Muscle of back (tissue), 3 donors: ENCODE measurements at regions not wholly inside any gene's neighbourhood (a gene's known extent, or its start where the extent isn't known, plus 50 kb on each side); places are given as distances from the start of the nearest gene placed in this dataset.

Source experiments
- DNase-seq, 3 donors: peaks; one replicate each; pipeline versions ENCODE4 v3.0.0 to v3.0.0-alpha.2; 2013

DNA sequence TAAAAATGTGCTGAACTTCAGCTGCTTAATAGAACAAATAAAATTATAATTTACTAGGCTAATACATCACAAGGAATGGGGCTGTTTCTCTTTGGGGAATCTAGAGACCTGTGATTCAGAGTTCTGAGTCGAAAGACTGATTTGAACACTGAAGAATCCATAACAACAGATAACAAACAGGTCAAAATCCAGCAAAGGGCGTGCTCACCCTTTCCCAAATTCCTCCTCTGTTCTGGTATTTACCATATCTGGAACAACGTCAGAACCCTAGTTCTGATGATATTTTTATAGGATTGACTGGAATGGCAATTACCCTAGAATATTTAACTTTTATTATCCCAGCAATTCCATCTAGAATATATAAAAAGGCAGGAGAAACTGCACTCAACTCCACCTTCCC lies 66.0 kb upstream of the ITGA6 start:
- no peak for DNase-seq

DNA sequence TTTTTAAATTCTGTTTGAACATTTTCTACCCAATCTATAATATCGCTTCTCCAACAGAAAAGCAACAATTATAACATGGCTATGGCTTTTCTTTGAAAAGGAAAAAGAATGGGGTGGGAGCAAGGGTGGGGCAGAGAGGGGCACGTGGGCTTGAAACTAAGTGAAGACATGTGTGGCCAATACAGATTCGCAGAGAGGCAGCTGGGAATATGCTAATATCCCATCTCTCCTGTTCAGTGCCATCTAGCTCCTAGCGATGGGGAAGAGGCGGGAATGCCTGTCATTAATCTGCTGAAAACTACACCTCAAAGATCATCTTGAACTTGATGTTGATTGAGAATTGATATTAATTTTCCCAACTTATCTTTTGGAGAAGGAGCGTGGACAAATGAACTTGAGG lies 65.5 kb upstream of the ITGA6 start:
- no peak for DNase-seq

DNA sequence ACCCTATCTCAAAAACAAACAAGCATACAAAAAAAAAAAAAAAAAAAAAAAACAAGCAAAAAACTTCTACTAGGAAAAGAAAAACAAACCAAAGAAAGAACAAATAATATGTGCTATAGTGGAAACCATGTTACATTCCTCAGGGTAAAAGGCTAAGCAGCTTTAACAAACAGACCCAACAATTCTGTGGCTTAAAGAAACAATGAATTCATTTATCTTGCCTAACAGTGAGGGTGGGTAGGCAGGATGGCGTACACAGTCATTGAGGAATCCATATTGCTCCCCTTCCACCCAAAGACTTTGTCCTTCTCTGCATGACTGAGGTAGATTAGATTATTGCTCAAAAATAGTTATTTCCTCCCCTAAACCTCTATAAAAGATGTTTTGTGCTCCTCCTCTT lies 63.1 kb upstream of the ITGA6 start:
- DNase-seq = no peak

GRCh38 chr2:172366596-172367150 lies 60.7 kb upstream of the ITGA6 start:
- peak in 2 of 3 donors; percentile 37 to 58 for DNase-seq

GRCh38 chr2:172370821-172371455 lies 56.4 kb upstream of the ITGA6 start:
- no peak for DNase-seq

DNA sequence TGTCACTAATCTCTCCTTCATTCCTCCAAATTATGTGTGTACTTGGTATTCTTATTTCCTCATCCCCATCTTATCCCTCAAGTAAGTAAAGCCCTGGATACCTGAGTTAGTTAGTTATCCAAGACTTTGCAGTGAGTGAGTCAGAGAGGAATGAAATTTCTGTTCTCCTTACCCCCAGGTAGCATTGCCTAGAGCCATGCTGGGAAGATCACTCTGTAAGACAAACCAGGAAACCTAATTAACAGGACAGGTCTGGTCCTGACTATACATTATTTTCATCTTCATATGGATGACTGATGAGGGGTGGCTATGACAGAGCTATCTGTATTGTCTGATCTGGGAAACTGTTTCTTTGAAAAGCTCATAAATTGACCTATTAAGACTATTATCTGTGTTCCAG lies 55.0 kb upstream of the ITGA6 start:
- no peak for DNase-seq

DNA sequence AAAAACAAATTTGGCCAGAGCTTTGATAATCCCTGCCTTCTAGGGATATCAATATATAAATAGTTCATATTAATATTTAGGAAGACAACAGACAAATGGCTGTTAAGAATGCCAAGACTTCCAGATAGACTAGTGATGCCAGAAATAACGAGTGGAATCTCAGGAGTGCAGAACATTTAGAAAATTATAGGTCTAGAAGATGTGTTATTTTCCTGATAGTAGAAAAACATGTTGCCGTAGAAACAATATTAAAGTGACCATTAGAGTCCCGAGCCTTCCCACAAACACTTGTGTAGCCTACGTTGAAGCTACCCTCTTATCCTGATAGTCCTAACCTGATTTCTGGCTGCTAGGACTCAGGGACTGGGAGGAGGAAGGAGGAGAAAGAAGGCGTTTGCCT lies 54.3 kb upstream of the ITGA6 start:
- DNase-seq = no peak

- no peak for DNase-seq
Observed at GRCh38 chr2:172373766-172374165, 53.6 kb upstream of the ITGA6 start.

- no peak for DNase-seq
Observed at GRCh38 chr2:172374318-172375240, 52.8 kb upstream of the ITGA6 start.

DNA sequence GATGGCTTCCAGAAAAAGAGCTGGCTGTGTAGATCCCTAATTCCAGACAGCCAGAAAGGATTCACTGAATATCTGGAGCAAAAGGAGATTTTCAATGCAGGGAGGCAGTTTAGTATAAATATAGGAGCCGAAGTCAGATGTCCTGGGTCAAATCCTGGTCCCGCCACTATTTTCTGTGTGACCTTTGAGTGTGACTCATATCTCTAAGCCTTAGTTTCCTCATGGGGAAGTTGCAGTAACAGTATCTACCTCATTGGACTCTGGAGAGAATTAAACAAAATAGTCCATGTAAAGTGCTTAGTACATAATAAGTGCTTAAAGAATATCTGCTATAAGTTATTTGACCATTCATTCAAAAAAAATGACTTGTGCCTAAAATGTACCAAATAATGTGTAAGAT lies 52.1 kb upstream of the ITGA6 start:
- no peak for DNase-seq

GRCh38 chr2:172376016-172376415 lies 51.4 kb upstream of the ITGA6 start:
- no peak for DNase-seq

GRCh38 chr2:172376505-172377125 lies 50.8 kb upstream of the ITGA6 start:
- no peak for DNase-seq

- DNase-seq = no peak
Observed at GRCh38 chr2:172377408-172377807, 50.0 kb upstream of the ITGA6 start.
